ENCODE measurements at regions not wholly inside any gene's neighbourhood (a gene's known extent, or its start where the extent isn't known, plus 50 kb on each side); places are given as distances from the start of the nearest gene placed in this dataset.

DNA sequence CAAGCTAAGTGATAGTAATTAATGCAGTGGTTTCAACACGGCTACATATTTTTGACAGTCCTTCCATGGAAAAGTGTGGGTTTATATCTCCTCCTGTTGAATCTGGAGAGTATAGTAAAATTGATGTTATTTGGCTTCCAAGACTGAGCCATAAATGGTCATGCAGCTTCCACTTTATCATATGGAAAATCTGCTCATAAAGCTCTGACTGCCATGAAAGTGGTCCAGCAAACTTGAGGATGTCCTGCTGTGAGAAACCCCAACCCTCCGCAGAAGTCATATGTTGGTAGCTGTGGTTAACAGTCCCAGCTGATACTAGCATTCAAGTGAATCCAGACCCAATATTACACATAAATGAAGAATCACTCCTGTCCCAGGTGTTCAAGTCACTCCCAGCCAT is 378.3 kb downstream of the KCTD16 start:
- no peak for TF ChIP-seq POLR2A (IDR thresholded peaks at IDR 0.05; ENCODE audit: low read length)
- TF ChIP-seq GATA1 (IDR thresholded peaks at IDR 0.05; ENCODE audit: low read depth, low read length): no peak
